NCI-H2107 (cell line): ENCODE measurements at regions not wholly inside any gene's neighbourhood (a gene's known extent, or its start where the extent isn't known, plus 50 kb on each side); places are given as distances from the start of the nearest gene placed in this dataset.

ENCODE experiments used
- DNase-seq: peaks from one replicate; lab custom pipeline; 2025; lab: John Stamatoyannopoulos, UW

GRCh38 chr2:239619369-239619768, 218.5 kb upstream of the HDAC4 start:
- DNase-seq: no peak

GRCh38 chr2:239616729-239617128, 215.9 kb upstream of the HDAC4 start:
- no peak for DNase-seq

GRCh38 chr2:239612133-239612532, 211.3 kb upstream of the HDAC4 start:
- no peak for DNase-seq

- DNase-seq: no peak
Measured at GRCh38 chr2:239611222-239611795, 210.5 kb upstream of the HDAC4 start.

GRCh38 chr2:239610457-239611221, 209.8 kb upstream of the HDAC4 start:
- DNase-seq: no peak

GRCh38 chr2:239609607-239610310, 208.9 kb upstream of the HDAC4 start:
- no peak for DNase-seq

- no peak for DNase-seq
Measured at GRCh38 chr2:239609162-239609561, 208.3 kb upstream of the HDAC4 start.

GRCh38 chr2:239608723-239609122, 207.9 kb upstream of the HDAC4 start:
- no peak for DNase-seq

- DNase-seq: no peak
Measured at GRCh38 chr2:239608260-239608659, 207.4 kb upstream of the HDAC4 start.

- no peak for DNase-seq
Measured at GRCh38 chr2:239607517-239608191, 206.8 kb upstream of the HDAC4 start.

GRCh38 chr2:239606741-239607516, 206.1 kb upstream of the HDAC4 start:
- DNase-seq: no peak

- DNase-seq: no peak
Measured at GRCh38 chr2:239605976-239606375, 205.2 kb upstream of the HDAC4 start.

GRCh38 chr2:239605409-239605808, 204.6 kb upstream of the HDAC4 start:
- DNase-seq: no peak

GRCh38 chr2:239604861-239605260, 204.0 kb upstream of the HDAC4 start:
- DNase-seq: no peak

GRCh38 chr2:239603411-239604356, 202.9 kb upstream of the HDAC4 start:
- DNase-seq: no peak

- no peak for DNase-seq
Measured at GRCh38 chr2:239602290-239603282, 201.8 kb upstream of the HDAC4 start.

GRCh38 chr2:239601880-239602279, 201.1 kb upstream of the HDAC4 start:
- DNase-seq: no peak

GRCh38 chr2:239601201-239601851, 200.5 kb upstream of the HDAC4 start:
- no peak for DNase-seq

GRCh38 chr2:239600650-239601049, 199.8 kb upstream of the HDAC4 start:
- DNase-seq: no peak
